Mesenchymal stem cell (in vitro differentiated cells and primary cell): ENCODE measurements at regions not wholly inside any gene's neighbourhood (a gene's known extent, or its start where the extent isn't known, plus 50 kb on each side); places are given as distances from the start of the nearest gene placed in this dataset.
"Not testable (repeated sequence)": the region's sequence is repeated elsewhere in the genome, so short reads cannot be mapped to it uniquely, and the experiment has no call there.

Source experiments
- DNase-seq: peaks from one replicate; pipeline ENCODE4 v3.0.0-alpha.2; 2013
- H2AFZ ChIP-seq: one replicate; pipeline ENCODE4 v1.6.1; 2013; ENCODE audit warnings: low read depth, mild to moderate bottlenecking, control low read depth, inconsistent platforms, low read length, moderate library complexity
- H2AK5ac ChIP-seq: 2 replicates; pipeline ENCODE4 v1.6.1; 2013; ENCODE audit warnings: low read length, moderate library complexity, mild to moderate bottlenecking, inconsistent platforms; ENCODE audit not compliant: severe bottlenecking
- H2BK120ac ChIP-seq: one replicate; pipeline ENCODE4 v1.6.1; 2013; ENCODE audit warnings: low read depth, mild to moderate bottlenecking, inconsistent platforms, low read length, moderate library complexity
- H2BK12ac ChIP-seq, 2 experiments: one replicate each; pipeline ENCODE4 v1.6.1; 2013; ENCODE audit warnings: inconsistent platforms in 2 of 2, low read length in 2 of 2, mild to moderate bottlenecking in 2 of 2, moderate library complexity in 2 of 2, control low read depth in 1 of 2
- H2BK15ac ChIP-seq: one replicate; pipeline ENCODE4 v1.6.1; 2013; ENCODE audit warnings: mild to moderate bottlenecking, low read depth, inconsistent platforms; ENCODE audit not compliant: poor library complexity, severe bottlenecking
- H2BK5ac ChIP-seq: 2 replicates; pipeline ENCODE4 v1.6.1; 2013; ENCODE audit warnings: low read depth, mild to moderate bottlenecking, low read length, control low read depth, inconsistent platforms; ENCODE audit not compliant: poor library complexity, severe bottlenecking
- H3K14ac ChIP-seq, 2 experiments: one replicate each; pipeline ENCODE4 v1.6.1; 2013; ENCODE audit warnings: inconsistent platforms in 2 of 2, low read length in 2 of 2, control low read depth in 1 of 2, mild to moderate bottlenecking in 1 of 2, moderate library complexity in 1 of 2
- H3K18ac ChIP-seq, 2 experiments: one replicate each; pipeline ENCODE4 v1.6.1; 2013; ENCODE audit warnings: inconsistent platforms in 2 of 2, low read length in 2 of 2, control low read depth in 1 of 2, low read depth in 1 of 2, mild to moderate bottlenecking in 1 of 2
- H3K23ac ChIP-seq, 2 experiments: one replicate each; pipeline ENCODE4 v1.6.1; 2013; ENCODE audit warnings: inconsistent platforms in 2 of 2, low read length in 2 of 2, mild to moderate bottlenecking in 2 of 2, moderate library complexity in 2 of 2, control low read depth in 1 of 2
- H3K27ac ChIP-seq: 2 replicates; pipeline ENCODE4 v1.5.1; 2013; ENCODE audit warnings: mild to moderate bottlenecking, moderate library complexity, low read length, control low read depth, inconsistent platforms; ENCODE audit not compliant: poor library complexity, severe bottlenecking
- H3K27me3 ChIP-seq, 2 experiments: 2 replicates each; pipeline versions ENCODE4 v1.6.1 to v1.7.0; 2013; ENCODE audit warnings: low read length in 2 of 2, mild to moderate bottlenecking in 2 of 2, moderate library complexity in 2 of 2, control low read depth in 1 of 2, inconsistent platforms in 1 of 2; ENCODE audit not compliant: control insufficient read depth in 1 of 2, insufficient read depth in 1 of 2
- H3K36me3 ChIP-seq, 2 experiments: 2 replicates each; pipeline versions ENCODE4 v1.6.1 to v1.7.0; 2013; ENCODE audit warnings: low read length in 2 of 2, control low read depth in 1 of 2, inconsistent platforms in 1 of 2, low read depth in 1 of 2, mild to moderate bottlenecking in 1 of 2; ENCODE audit not compliant: insufficient read depth in 2 of 2, control insufficient read depth in 1 of 2
- H3K4ac ChIP-seq, 2 experiments: one replicate each; pipeline ENCODE4 v1.6.1; 2013; ENCODE audit warnings: inconsistent platforms in 2 of 2, low read length in 2 of 2, mild to moderate bottlenecking in 2 of 2, moderate library complexity in 2 of 2, control low read depth in 1 of 2, low read depth in 1 of 2
- H3K4me1 ChIP-seq: 2 replicates; pipeline ENCODE4 v1.6.1; 2013; ENCODE audit warnings: low read depth, low read length, control low read depth; ENCODE audit not compliant: control insufficient read depth, insufficient read depth
- H3K4me2 ChIP-seq: 2 replicates; pipeline ENCODE4 v1.6.1; 2013; ENCODE audit warnings: low read length, mild to moderate bottlenecking, inconsistent platforms; ENCODE audit not compliant: poor library complexity, severe bottlenecking
- H3K4me3 ChIP-seq, 2 experiments: 2 replicates each; pipeline versions ENCODE4 v1.5.1 to v1.7.0; 2013; ENCODE audit warnings: low read length in 2 of 2, mild to moderate bottlenecking in 2 of 2, control low read depth in 1 of 2, low read depth in 1 of 2; ENCODE audit not compliant: insufficient read depth in 1 of 2
- H3K79me1 ChIP-seq: replicated peaks from 2 replicates; pipeline ENCODE4 v1.6.1; 2013; ENCODE audit warnings: mild to moderate bottlenecking, control low read depth, low read length, inconsistent platforms; ENCODE audit not compliant: poor library complexity, severe bottlenecking
- H3K9ac ChIP-seq: 2 replicates; pipeline ENCODE4 v1.7.0; 2013; ENCODE audit warnings: mild to moderate bottlenecking, low read length, moderate library complexity
- H3K9me3 ChIP-seq: 2 replicates; pipeline ENCODE4 v1.7.0; 2013; ENCODE audit warnings: mild to moderate bottlenecking, low read length; ENCODE audit not compliant: control insufficient read depth
- H4K8ac ChIP-seq: one replicate; pipeline ENCODE4 v1.6.1; 2013; ENCODE audit warnings: inconsistent platforms, mild to moderate bottlenecking, low read length, moderate library complexity
- H4K91ac ChIP-seq: one replicate; pipeline ENCODE4 v1.6.1; 2013; ENCODE audit warnings: mild to moderate bottlenecking, low read length, inconsistent platforms
- WGBS: methylation state at CpG from one replicate; pipeline ENCODE4 v1.1.7; 2013; ENCODE audit warnings: mixed read lengths; 5-methylcytosine and 5-hydroxymethylcytosine counted together

- no peak overlapping the region for H3K4me2 ChIP-seq
- no peaks in the 10 kb centered on the region for H3K9me3 ChIP-seq
- H2BK120ac ChIP-seq, result no peak overlapping the region
- H3K27me3 ChIP-seq, result no peaks in the 10 kb centered on the region
- H2AFZ ChIP-seq, result no peak overlapping the region
- H3K4me3 ChIP-seq, result no peak overlapping the region
- no peak overlapping the region for H3K27ac ChIP-seq
- H2BK12ac ChIP-seq, result no peak overlapping the region
- no peak overlapping the region for H3K4ac ChIP-seq
- H3K9ac ChIP-seq, result no peak overlapping the region
- no peak overlapping the region for H3K14ac ChIP-seq
- H4K8ac ChIP-seq, result no peak overlapping the region
- DNase-seq, result no peak
- no peaks in the 10 kb centered on the region for H3K36me3 ChIP-seq
- H4K91ac ChIP-seq, result no peak overlapping the region
- no peak overlapping the region for H2BK15ac ChIP-seq
- H3K4me1 ChIP-seq, result no peaks in the 10 kb centered on the region
- H2BK5ac ChIP-seq, result no peak overlapping the region
- no peak overlapping the region for H3K23ac ChIP-seq
- no peak overlapping the region for H2AK5ac ChIP-seq
- no peaks in the 10 kb centered on the region for H3K79me1 ChIP-seq
- WGBS, result 53% methylated on average over 5 of the region's 7 CpGs
- H3K18ac ChIP-seq, result no peak overlapping the region
Measured at GRCh38 chr3:20302766-20303165, 116.8 kb upstream of the SGO1 start.

- Histone ChIP-seq H3K4me1 (no peaks in the 10 kb centered on the region), H2BK120ac (no peak overlapping the region)
Measured at GRCh38 chr3:20288050-20288449, 102.0 kb upstream of the SGO1 start.

GRCh38 chr3:20280257-20280656 is 94.3 kb upstream of the SGO1 start:
- DNase-seq, result no peak
- Histone ChIP-seq H2AK5ac (no peak overlapping the region), H3K18ac (no peak overlapping the region), H4K8ac (no peak overlapping the region), H3K4me3 (no peak overlapping the region), H3K4me2 (no peak overlapping the region), H2BK120ac (no peak overlapping the region), H2BK15ac (no peak overlapping the region), H3K23ac (no peak overlapping the region), H4K91ac (no peak overlapping the region), H3K79me1 (no peaks in the 10 kb centered on the region), H3K9ac (no peak overlapping the region), H2AFZ (no peak overlapping the region), H2BK5ac (no peak overlapping the region), H3K14ac (no peak overlapping the region), H2BK12ac (no peak overlapping the region), H3K4ac (no peak overlapping the region), H3K27ac (no peak overlapping the region), H3K9me3 (peaks cover 14% of the 10 kb centered on the region), H3K4me1 (no peaks in the 10 kb centered on the region), H3K36me3 (no peaks in the 10 kb centered on the region), H3K27me3 (no peaks in the 10 kb centered on the region)
- WGBS, result 77% methylated on average over 7 of the region's 7 CpGs

More at GRCh38 chr3:20288050-20288449, 102.0 kb upstream of the SGO1 start:
- Histone ChIP-seq H3K23ac (no peak overlapping the region), H3K27me3 (no peaks in the 10 kb centered on the region), H2BK12ac (no peak overlapping the region), H3K79me1 (no peaks in the 10 kb centered on the region), H3K9me3 (peaks cover 22% of the 10 kb centered on the region), H4K91ac (no peak overlapping the region), H3K36me3 (no peaks in the 10 kb centered on the region), H2AK5ac (no peak overlapping the region), H4K8ac (no peak overlapping the region), H3K9ac (no peak overlapping the region), H3K4ac (no peak overlapping the region), H2BK5ac (no peak overlapping the region), H3K14ac (no peak overlapping the region), H3K27ac (no peak overlapping the region), H3K18ac (no peak overlapping the region), H2AFZ (no peak overlapping the region), H3K4me3 (no peak overlapping the region), H3K4me2 (no peak overlapping the region), H2BK15ac (no peak overlapping the region)
- DNase-seq, result no peak

- not testable (repeated sequence) for H4K8ac ChIP-seq, H2BK15ac ChIP-seq, H3K14ac ChIP-seq, H2BK120ac ChIP-seq, H2BK12ac ChIP-seq, H3K4me1 ChIP-seq, H3K79me1 ChIP-seq, H4K91ac ChIP-seq, H3K4me2 ChIP-seq, H3K9me3 ChIP-seq, H2AK5ac ChIP-seq, H3K9ac ChIP-seq, H3K4me3 ChIP-seq, H3K23ac ChIP-seq, H3K36me3 ChIP-seq, H3K4ac ChIP-seq, H3K27ac ChIP-seq, H3K27me3 ChIP-seq, H2BK5ac ChIP-seq, DNase-seq, H2AFZ ChIP-seq, H3K18ac ChIP-seq
- WGBS, result 93% methylated on average over 3 of the region's 4 CpGs
Measured at GRCh38 chr3:20265977-20266376, 80.0 kb upstream of the SGO1 start.
